Calu3 (cell line): ENCODE measurements at regions not wholly inside any gene's neighbourhood (a gene's known extent, or its start where the extent isn't known, plus 50 kb on each side); places are given as distances from the start of the nearest gene placed in this dataset.

Source experiments
- BruUV-seq: library from RNA; stranded (reverse); fragments of 400-500 nt; replicated peaks from 2 replicates; lab custom pipeline; 2021; lab: Mats Ljungman, UMichigan
- CTCF ChIA-PET: fragments of 300-600 bp; sonication (Branson Sonifier 250); formaldehyde crosslinking; loops from one replicate; lab custom pipeline; 2022; ENCODE audit warnings: antibody characterized with exemption; lab: Charles Lee
- DNase-seq: peaks from one replicate; pipeline ENCODE4 v3.0.0; 2022
- H3K27ac Mint-ChIP-seq: one replicate; pipeline ENCODE4 v1.8.0; 2022; ENCODE audit warnings: mixed read lengths; ENCODE audit not compliant: unreplicated experiment
- H3K27me3 Mint-ChIP-seq: one replicate; pipeline ENCODE4 v1.8.0; 2022; ENCODE audit warnings: mixed read lengths; ENCODE audit not compliant: unreplicated experiment
- H3K36me3 Mint-ChIP-seq: one replicate; pipeline ENCODE4 v1.8.0; 2022; ENCODE audit warnings: mild to moderate bottlenecking, moderate library complexity, mixed read lengths; ENCODE audit not compliant: insufficient read depth, unreplicated experiment
- H3K4me1 Mint-ChIP-seq: one replicate; pipeline ENCODE4 v1.8.0; 2022; ENCODE audit warnings: mild to moderate bottlenecking, low read depth, mixed read lengths; ENCODE audit not compliant: unreplicated experiment
- H3K4me3 Mint-ChIP-seq: one replicate; pipeline ENCODE4 v1.8.0; 2022; ENCODE audit warnings: mild to moderate bottlenecking, low read depth, moderate library complexity, mixed read lengths; ENCODE audit not compliant: unreplicated experiment
- H3K9me3 Mint-ChIP-seq: one replicate; pipeline ENCODE4 v1.8.0; 2022; ENCODE audit warnings: low read depth, mixed read lengths; ENCODE audit not compliant: unreplicated experiment
- intact Hi-C: fragments of 100-400 bp; cut with micrococcal nuclease; formaldehyde crosslinking; loops from one replicate; pipeline ENCODE4 v1.10.0; 2022; ENCODE audit not compliant: unreplicated experiment
- TF ChIP-seq, protein P1 (sequence below): fragments of 200-600 bp; IDR thresholded peaks from one replicate; pipeline ENCODE4 v1.8.0; 2022; ENCODE audit warnings: antibody characterized with exemption; ENCODE audit not compliant: unreplicated experiment

DNA sequence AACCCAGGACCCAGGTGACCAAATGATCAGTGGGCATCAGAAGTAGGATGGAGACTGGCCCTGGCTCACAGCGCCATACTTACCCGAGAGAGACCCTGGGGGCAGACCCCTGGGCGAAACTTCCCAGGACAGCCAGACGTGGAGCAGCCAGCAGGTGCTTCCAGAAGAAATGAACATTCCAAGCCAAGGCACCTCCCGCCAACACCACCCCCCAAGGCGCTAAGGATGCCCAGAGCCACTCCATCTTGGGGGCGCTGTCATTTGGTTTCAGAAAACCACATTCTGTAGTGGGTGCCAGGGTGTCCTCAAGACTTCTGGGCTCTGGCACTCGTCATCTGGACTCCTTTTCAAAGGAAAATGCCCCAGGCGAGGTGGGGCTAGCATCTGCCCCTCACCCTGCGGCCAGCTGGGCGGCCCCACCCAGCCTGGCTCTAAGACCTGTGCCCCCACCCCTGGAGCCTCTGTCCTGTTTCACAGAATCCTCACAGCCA is 98.8 kb downstream of the RIPK4 start:
- no TSS peak for BruUV-seq
- TF ChIP-seq, protein P1, sequence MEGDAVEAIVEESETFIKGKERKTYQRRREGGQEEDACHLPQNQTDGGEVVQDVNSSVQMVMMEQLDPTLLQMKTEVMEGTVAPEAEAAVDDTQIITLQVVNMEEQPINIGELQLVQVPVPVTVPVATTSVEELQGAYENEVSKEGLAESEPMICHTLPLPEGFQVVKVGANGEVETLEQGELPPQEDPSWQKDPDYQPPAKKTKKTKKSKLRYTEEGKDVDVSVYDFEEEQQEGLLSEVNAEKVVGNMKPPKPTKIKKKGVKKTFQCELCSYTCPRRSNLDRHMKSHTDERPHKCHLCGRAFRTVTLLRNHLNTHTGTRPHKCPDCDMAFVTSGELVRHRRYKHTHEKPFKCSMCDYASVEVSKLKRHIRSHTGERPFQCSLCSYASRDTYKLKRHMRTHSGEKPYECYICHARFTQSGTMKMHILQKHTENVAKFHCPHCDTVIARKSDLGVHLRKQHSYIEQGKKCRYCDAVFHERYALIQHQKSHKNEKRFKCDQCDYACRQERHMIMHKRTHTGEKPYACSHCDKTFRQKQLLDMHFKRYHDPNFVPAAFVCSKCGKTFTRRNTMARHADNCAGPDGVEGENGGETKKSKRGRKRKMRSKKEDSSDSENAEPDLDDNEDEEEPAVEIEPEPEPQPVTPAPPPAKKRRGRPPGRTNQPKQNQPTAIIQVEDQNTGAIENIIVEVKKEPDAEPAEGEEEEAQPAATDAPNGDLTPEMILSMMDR, result no peak
- Mint-ChIP-seq H3K4me3 (no peak overlapping the region), H3K36me3 (peaks cover 4% of the 10 kb centered on the region), H3K9me3 (no peaks in the 10 kb centered on the region), H3K4me1 (peaks cover 34% of the 10 kb centered on the region), H3K27me3 (no peaks in the 10 kb centered on the region), H3K27ac (no peak overlapping the region)
- CTCF ChIA-PET, result no interaction called here
- no peak for DNase-seq
- intact Hi-C loops, result no loop called here

DNA sequence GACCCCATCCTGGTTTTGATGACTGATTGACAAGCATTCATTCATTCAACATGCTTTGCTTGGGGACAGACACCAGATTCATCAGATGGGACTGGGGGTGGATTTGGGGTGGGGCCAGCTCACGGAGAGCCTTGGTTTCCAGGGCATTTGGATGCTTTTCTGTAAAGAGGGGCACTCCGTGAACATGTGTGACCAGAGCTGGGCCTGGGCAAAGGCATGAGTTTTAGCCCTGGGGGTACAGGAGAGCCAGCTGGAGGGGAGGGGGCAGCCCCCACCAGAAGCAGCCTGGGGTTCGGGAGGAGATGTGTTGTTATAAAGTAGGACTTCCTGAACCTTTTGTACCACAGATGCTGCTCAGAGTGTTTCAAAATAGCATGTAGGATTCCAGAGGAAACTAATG is 99.7 kb downstream of the RIPK4 start:
- Mint-ChIP-seq H3K27me3 (no peaks in the 10 kb centered on the region), H3K4me3 (no peak overlapping the region), H3K9me3 (no peaks in the 10 kb centered on the region), H3K4me1 (peaks cover 34% of the 10 kb centered on the region), H3K36me3 (peaks cover 4% of the 10 kb centered on the region), H3K27ac (no peak overlapping the region)
- no peak for DNase-seq
- BruUV-seq, result no TSS peak
- intact Hi-C loops, result no loop called here
- TF ChIP-seq, protein P1, result no peak
- CTCF ChIA-PET, result interaction anchor here (0.6 kb wide), 1 partner anchor 12 kb away, joined by 4 read pairs; no protein-coding TSS in a partner anchor

DNA sequence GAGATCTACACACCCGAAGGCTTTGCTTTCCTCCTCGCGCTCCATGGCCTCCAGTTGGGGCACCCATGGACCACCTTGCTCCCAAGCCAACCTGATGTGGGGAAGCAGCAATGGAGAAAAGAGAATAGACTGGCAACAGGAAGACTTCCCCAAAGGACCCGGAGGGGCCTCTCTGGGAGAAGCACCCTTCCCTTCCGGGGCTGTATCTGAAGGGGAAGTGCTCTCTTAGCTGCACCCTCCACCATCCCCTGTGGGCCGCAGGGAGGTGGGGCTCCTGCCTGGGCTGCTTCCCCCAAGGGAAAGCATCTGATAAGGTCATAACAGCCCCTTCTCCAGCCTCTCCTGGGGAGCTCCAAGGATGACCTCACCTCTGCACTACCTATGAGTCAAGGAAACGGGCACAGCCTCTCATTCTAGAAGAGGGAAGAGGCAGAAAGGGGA is 100.2 kb downstream of the RIPK4 start:
- CTCF ChIA-PET, result interaction anchor here (0.6 kb wide), 1 partner anchor 13 kb away, joined by 4 read pairs; no protein-coding TSS in a partner anchor
- Mint-ChIP-seq H3K4me1 (peaks cover 30% of the 10 kb centered on the region), H3K36me3 (peaks cover 4% of the 10 kb centered on the region), H3K27me3 (no peaks in the 10 kb centered on the region), H3K27ac (no peak overlapping the region), H3K9me3 (no peaks in the 10 kb centered on the region), H3K4me3 (no peak overlapping the region)
- no TSS peak for BruUV-seq
- DNase-seq, result no peak
- intact Hi-C loops, result no loop called here
- TF ChIP-seq, protein P1, result no peak

DNA sequence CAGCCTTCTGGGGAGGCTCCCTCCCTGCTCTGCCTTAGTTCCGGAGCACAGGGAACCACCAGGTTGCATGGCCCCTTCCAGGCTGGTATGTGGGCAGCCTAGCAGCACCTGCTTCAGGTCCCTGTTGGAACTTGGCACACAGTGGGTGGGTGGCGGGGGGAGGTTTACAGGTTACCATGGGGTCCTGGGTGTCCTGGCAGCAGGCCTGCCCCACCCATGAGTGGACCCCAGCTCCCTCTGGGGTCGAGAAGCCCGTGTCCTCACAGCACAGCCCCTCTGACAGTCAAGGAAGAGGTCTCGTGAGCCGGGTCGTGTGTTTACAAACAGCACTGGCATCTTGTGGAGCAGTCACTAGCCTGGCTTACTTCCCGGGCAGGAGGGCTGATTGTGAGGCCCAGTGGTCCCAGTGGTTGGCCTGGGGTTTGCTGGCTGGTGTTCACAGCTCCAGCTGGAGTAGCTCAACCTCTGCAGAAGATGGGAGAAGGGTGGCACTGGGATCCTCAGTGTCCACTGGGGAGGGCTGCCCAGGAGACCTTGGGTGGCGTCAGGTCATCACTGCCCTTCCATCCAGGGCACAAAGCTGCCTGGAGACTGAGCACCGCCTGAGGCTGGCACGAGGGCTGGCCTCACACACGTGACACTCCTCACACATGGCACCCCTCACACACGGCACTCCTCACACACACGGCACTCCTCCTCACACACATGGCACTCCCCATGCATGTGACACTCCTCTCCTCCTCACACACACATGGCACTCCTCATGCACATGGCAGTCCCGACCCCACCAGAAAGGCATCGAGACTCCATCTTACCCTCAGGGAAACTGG is 100.9 kb downstream of the RIPK4 start:
- CTCF ChIA-PET, result interaction anchor here (1.0 kb wide), 1 partner anchor 13 kb away, joined by 3 read pairs; no protein-coding TSS in a partner anchor
- no peak overlapping the region for H3K27ac Mint-ChIP-seq
- TF ChIP-seq, protein P1, result no peak
- peaks cover 4% of the 10 kb centered on the region for H3K36me3 Mint-ChIP-seq
- intact Hi-C loops, result no loop called here
- no peaks in the 10 kb centered on the region for H3K27me3 Mint-ChIP-seq
- no peak for DNase-seq
- H3K4me1 Mint-ChIP-seq, result peaks cover 24% of the 10 kb centered on the region
- H3K9me3 Mint-ChIP-seq, result no peaks in the 10 kb centered on the region
- H3K4me3 Mint-ChIP-seq, result no peak overlapping the region
- no TSS peak for BruUV-seq
